ENCODE measurements at regions not wholly inside any gene's neighbourhood (a gene's known extent, or its start where the extent isn't known, plus 50 kb on each side); places are given as distances from the start of the nearest gene placed in this dataset.

DNA sequence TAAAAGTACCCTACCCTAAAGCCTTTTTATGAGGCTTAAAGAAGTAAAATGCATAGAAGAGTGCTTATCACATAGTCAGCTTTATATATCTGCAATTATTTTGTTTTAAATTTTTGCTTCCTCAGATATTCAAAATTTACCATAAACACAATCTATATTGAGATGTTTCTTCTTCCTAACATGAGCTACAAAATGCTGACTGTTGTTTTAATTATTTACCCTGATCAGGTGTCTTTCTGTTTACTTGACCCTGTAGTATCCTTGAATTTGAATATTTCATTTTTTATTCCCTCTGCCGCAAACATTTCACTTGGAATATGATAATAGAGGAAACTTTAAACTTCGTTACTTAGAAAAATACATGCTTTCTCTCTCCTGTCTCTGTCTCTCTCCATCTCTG, 147.9 kb downstream of the TMX3 start:
- TF ChIP-seq FOXP2 (optimal IDR thresholded peaks at IDR 0.05; ENCODE audit: borderline replicate concordance, extremely low read depth, extremely low read length, insufficient read depth) (no peak), REST (IDR thresholded peaks at IDR 0.05; ENCODE audit: insufficient read depth in 1 of 2, low read depth in 2 of 2, low read length in 2 of 2) (no peak), TAF1 (IDR thresholded peaks at IDR 0.05; ENCODE audit: borderline replicate concordance, insufficient read depth, low read length) (no peak), POLR2AphosphoS5 (IDR thresholded peaks at IDR 0.05; ENCODE audit: low read depth, low read length) (no peak), SIN3A (IDR thresholded peaks at IDR 0.05; ENCODE audit: borderline replicate concordance, insufficient read depth, low read length) (no peak)
